Kidney (tissue), 13 donors: ENCODE measurements at regions not wholly inside any gene's neighbourhood (a gene's known extent, or its start where the extent isn't known, plus 50 kb on each side); places are given as distances from the start of the nearest gene placed in this dataset.

Source experiments
- DNase-seq, 5 donors: peaks; one replicate each; pipeline ENCODE4 v3.0.0-alpha.2; 2013 to 2020
- FAIRE-seq: peaks from 2 replicates; lab custom pipeline; 2012; peaks lifted over from hg19 to GRCh38; lab: Jason Lieb, UNC
- H3K27ac ChIP-seq, 2 donors: one replicate each; pipeline ENCODE4 v1.7.0; 2013; ENCODE audit warnings: low read depth in 2 of 2, low read length in 2 of 2, inconsistent platforms in 1 of 2
- H3K27me3 ChIP-seq: one replicate; pipeline ENCODE4 v1.7.1; 2013; ENCODE audit warnings: low read length, inconsistent platforms; ENCODE audit not compliant: control insufficient read depth, insufficient read depth
- H3K36me3 ChIP-seq, 3 donors: one replicate each; pipeline versions ENCODE4 v1.7.0 to v1.7.1; 2013; ENCODE audit warnings: low read length in 3 of 3, control low read depth in 1 of 3, inconsistent platforms in 1 of 3; ENCODE audit not compliant: insufficient read depth in 3 of 3, control insufficient read depth in 2 of 3
- H3K4me1 ChIP-seq, 3 donors: one replicate each; pipeline versions ENCODE4 v1.7.0 to v1.7.1; 2013; ENCODE audit warnings: low read length in 3 of 3, inconsistent platforms in 1 of 3, low read depth in 1 of 3; ENCODE audit not compliant: control insufficient read depth in 2 of 3, insufficient read depth in 2 of 3
- H3K4me3 ChIP-seq, 3 donors: one replicate each; pipeline versions ENCODE4 v1.7.0 to v1.8.1; 2013; ENCODE audit warnings: low read length in 3 of 3, control low read depth in 1 of 3, inconsistent platforms in 1 of 3
- H3K9ac ChIP-seq, 3 donors: one replicate each; pipeline versions ENCODE4 v1.7.0 to v1.7.1; 2013; ENCODE audit warnings: low read length in 3 of 3, control low read depth in 1 of 3, inconsistent platforms in 1 of 3
- H3K9me3 ChIP-seq, 3 donors: one replicate each; pipeline versions ENCODE4 v1.7.0 to v1.7.1; 2013; ENCODE audit warnings: low read length in 3 of 3, control low read depth in 1 of 3, inconsistent platforms in 1 of 3; ENCODE audit not compliant: control insufficient read depth in 2 of 3, insufficient read depth in 1 of 3
- intact Hi-C: fragments of 100-400 bp; cut with DNase I; formaldehyde crosslinking; loops from one replicate; pipeline ENCODE4 v1.11.1; 2022
- TF ChIP-seq, protein P1 (sequence below): IDR thresholded peaks from 3 replicates; pipeline ENCODE4 v1.5.1; 2012; ENCODE audit warnings: mild to moderate bottlenecking, moderate library complexity, borderline replicate concordance; ENCODE audit not compliant: insufficient read depth; ENCODE audit errors: extremely low read depth
- donor health status: control.
- donor health status: control.
- donor health status: control.
- donor health status: control.
- donor health status: control.
- donor health status: DM: yes; HTN: yes; CAD: no.
- donor health status: Normal renal cell carcinoma (clear cell type).

- H3K9me3 ChIP-seq = no peaks in the 10 kb centered on the region
- no peaks in the 10 kb centered on the region for H3K27me3 ChIP-seq
- no peak overlapping the region for H3K9ac ChIP-seq
- FAIRE-seq (no peak), DNase-seq (peak in 2 of 5 donors; percentile 7 to 12)
- H3K4me1 ChIP-seq = no peaks in the 10 kb centered on the region
- no peak overlapping the region for H3K4me3 ChIP-seq
- TF ChIP-seq, protein P1, sequence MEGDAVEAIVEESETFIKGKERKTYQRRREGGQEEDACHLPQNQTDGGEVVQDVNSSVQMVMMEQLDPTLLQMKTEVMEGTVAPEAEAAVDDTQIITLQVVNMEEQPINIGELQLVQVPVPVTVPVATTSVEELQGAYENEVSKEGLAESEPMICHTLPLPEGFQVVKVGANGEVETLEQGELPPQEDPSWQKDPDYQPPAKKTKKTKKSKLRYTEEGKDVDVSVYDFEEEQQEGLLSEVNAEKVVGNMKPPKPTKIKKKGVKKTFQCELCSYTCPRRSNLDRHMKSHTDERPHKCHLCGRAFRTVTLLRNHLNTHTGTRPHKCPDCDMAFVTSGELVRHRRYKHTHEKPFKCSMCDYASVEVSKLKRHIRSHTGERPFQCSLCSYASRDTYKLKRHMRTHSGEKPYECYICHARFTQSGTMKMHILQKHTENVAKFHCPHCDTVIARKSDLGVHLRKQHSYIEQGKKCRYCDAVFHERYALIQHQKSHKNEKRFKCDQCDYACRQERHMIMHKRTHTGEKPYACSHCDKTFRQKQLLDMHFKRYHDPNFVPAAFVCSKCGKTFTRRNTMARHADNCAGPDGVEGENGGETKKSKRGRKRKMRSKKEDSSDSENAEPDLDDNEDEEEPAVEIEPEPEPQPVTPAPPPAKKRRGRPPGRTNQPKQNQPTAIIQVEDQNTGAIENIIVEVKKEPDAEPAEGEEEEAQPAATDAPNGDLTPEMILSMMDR = no peak
- intact Hi-C loops = no loop called here
- H3K27ac ChIP-seq = no peak overlapping the region
- no peaks in the 10 kb centered on the region for H3K36me3 ChIP-seq
These were observed 350.3 kb upstream of the CCDC196 start for GRCh38 chr14:66135831-66136230.

DNA sequence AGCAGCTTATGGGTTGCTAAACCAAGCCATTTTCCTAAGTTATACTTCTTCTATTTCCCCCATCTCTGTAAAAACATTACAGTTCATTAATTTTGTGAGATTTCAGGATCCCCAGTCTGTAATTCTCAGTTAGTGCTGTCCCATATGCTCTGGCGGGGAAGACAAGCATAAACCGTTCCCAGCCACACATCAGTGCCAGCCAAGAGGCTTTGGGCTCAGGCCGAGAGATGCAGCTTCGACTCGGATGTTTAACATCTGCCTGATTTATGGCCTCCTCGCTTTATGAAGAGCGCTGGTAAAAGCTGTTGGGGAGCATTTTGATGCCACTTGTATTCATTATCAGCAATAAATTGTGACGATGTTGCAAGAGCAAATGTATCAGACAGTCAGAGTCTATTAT, 349.1 kb upstream of the CCDC196 start:
- H3K9me3 ChIP-seq = no peaks in the 10 kb centered on the region
- no peaks in the 10 kb centered on the region for H3K36me3 ChIP-seq
- no peak overlapping the region for H3K27ac ChIP-seq
- H3K9ac ChIP-seq = no peak overlapping the region
- no peak overlapping the region for H3K4me3 ChIP-seq
- intact Hi-C loops = no loop called here
- H3K27me3 ChIP-seq = no peaks in the 10 kb centered on the region
- FAIRE-seq (no peak), DNase-seq (peak in 3 of 5 donors; percentile 35 to 61 (median 46))
- no peaks in the 10 kb centered on the region for H3K4me1 ChIP-seq
- TF ChIP-seq, protein P1 = no peak

DNA sequence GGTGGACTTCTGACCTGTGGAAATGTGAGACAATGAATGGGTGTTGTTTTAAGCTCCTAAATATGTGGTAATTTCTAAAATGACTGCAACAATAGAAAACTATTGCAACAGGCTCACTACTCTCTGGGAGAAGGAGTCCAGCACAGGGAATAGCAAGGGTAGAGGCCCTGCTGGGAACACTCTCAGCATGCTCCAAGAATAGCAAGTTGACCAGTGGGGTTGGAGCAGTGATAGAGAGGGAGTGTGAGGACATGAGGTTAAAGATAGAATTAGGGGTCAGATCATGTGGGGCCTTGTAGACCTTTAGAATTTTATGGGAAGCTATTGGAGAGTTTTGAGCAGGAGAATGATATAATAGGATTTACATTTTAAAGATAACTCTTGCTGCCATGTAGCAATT, 346.7 kb upstream of the CCDC196 start:
- H3K4me1 ChIP-seq = no peaks in the 10 kb centered on the region
- no peak overlapping the region for H3K4me3 ChIP-seq
- H3K9me3 ChIP-seq = no peaks in the 10 kb centered on the region
- TF ChIP-seq, protein P1 = no peak
- no peak overlapping the region for H3K9ac ChIP-seq
- H3K27ac ChIP-seq = no peak overlapping the region
- DNase-seq = no peak
- H3K36me3 ChIP-seq = no peaks in the 10 kb centered on the region
- FAIRE-seq = no peak
- intact Hi-C loops = no loop called here
- H3K27me3 ChIP-seq = no peaks in the 10 kb centered on the region

DNA sequence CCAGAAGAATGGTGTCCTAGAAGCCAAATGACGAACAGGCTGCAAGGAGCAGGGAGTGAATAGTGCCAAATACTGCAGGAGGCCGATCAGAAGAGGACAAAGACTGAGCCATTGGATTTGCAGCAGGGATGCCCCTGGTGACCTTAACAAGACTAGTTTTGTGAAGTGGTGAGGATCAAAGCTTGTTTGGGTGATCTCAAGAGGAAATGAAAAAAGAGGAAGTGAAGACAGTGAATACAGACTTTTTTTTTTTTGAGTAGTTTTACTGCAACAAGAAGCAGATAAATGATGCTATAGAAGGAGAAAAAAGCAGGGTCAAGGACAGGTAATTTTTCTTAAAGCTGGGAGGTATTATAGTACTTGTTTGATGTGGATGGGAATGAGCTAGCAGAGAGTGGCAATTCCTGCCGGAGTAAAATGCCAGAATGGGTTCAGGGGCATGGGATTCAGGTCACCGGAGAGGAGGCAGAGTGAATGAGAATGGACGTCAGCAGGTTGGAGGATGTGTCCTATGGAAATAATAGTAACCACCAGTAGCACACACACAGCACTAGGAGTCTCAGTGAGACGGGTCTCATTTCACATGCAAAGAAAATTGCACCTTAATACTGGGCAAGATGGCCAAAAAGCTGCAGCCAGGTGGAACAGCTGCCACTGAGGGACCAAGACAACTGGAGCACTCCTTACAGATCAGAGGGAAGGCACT, 345.8 kb upstream of the CCDC196 start:
- FAIRE-seq = no peak
- no peaks in the 10 kb centered on the region for H3K4me1 ChIP-seq

More for the DNA sequence above, 345.8 kb upstream of the CCDC196 start:
- no peak overlapping the region for H3K9ac ChIP-seq
- intact Hi-C loops = no loop called here
- TF ChIP-seq, protein P1 = no peak
- H3K4me3 ChIP-seq = no peak overlapping the region
- H3K9me3 ChIP-seq = no peaks in the 10 kb centered on the region
- no peak for DNase-seq
- no peaks in the 10 kb centered on the region for H3K27me3 ChIP-seq
- no peaks in the 10 kb centered on the region for H3K36me3 ChIP-seq
- H3K27ac ChIP-seq = no peak overlapping the region
